ENCODE measurements at regions not wholly inside any gene's neighbourhood (a gene's known extent, or its start where the extent isn't known, plus 50 kb on each side); places are given as distances from the start of the nearest gene placed in this dataset.

DNA sequence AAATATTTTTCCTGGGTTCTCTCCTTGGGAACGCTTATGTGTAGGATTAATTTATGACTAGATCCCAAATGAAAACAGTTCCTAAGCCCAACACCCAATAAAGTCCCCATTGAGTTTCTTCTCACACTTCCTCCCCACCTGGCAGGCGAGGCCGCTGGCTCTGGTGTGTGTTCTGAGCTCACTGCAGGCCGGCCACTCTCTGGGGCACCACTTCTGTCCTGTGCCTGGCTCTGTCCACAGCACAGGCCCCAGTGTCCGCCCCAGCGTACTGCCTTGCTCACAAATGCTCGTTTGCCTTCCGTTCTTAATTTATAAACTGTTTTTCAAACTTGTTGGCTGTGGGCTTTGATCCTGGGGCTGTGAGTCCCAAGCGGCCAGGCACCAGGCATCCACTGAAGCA, 90.6 kb downstream of the TLR5 start:
- intact Hi-C loops (cut with DNase I) = no loop called here
- Histone ChIP-seq H3K27ac (no peak overlapping the region), H3K27me3 (replicated peaks; ENCODE audit: insufficient read depth) (no peaks in the 10 kb centered on the region), H3K36me3 (no peaks in the 10 kb centered on the region), H3K9me3 (no peaks in the 10 kb centered on the region), H3K4me1 (replicated peaks) (no peaks in the 10 kb centered on the region), H3K4me3 (no peak overlapping the region)
- 81% methylated on average over 9 of the region's 9 CpGs for WGBS
- TF ChIP-seq POLR2AphosphoS5 (IDR thresholded peaks at IDR 0.05) (no peak), CTCF (IDR thresholded peaks at IDR 0.05) (no peak), POLR2A (IDR thresholded peaks at IDR 0.05) (no peak)
- no peak for DNase-seq (ENCODE audit: low spot score)

GRCh38 chr1:223052931-223053330, 90.1 kb downstream of the TLR5 start:
- DNase-seq (ENCODE audit: low spot score) = no peak
- TF ChIP-seq POLR2A (IDR thresholded peaks at IDR 0.05) (no peak), POLR2AphosphoS5 (IDR thresholded peaks at IDR 0.05) (no peak), CTCF (IDR thresholded peaks at IDR 0.05) (no peak)
- WGBS = 87% methylated on average over 5 of the region's 5 CpGs

GRCh38 chr1:223056802-223057201, 86.2 kb downstream of the TLR5 start:
- Histone ChIP-seq H3K4me1 (replicated peaks) (no peaks in the 10 kb centered on the region), H3K27me3 (replicated peaks; ENCODE audit: insufficient read depth) (no peaks in the 10 kb centered on the region), H3K27ac (no peak overlapping the region), H3K4me3 (no peak overlapping the region), H3K36me3 (no peaks in the 10 kb centered on the region), H3K9me3 (no peaks in the 10 kb centered on the region)
- no peak for TF ChIP-seq POLR2A (IDR thresholded peaks at IDR 0.05)
- no peak for TF ChIP-seq CTCF (IDR thresholded peaks at IDR 0.05)
- no peak for TF ChIP-seq POLR2AphosphoS5 (IDR thresholded peaks at IDR 0.05)
- WGBS = 91% methylated on average over 3 of the region's 3 CpGs
- DNase-seq (ENCODE audit: low spot score) = no peak
- intact Hi-C loops (cut with DNase I) = no loop called here

More at GRCh38 chr1:223052931-223053330, 90.1 kb downstream of the TLR5 start:
- no peaks in the 10 kb centered on the region for H3K36me3 ChIP-seq
- intact Hi-C loops (cut with DNase I) = no loop called here
- H3K27me3 ChIP-seq (replicated peaks; ENCODE audit: insufficient read depth) = no peaks in the 10 kb centered on the region
- H3K9me3 ChIP-seq = no peaks in the 10 kb centered on the region
- H3K27ac ChIP-seq = no peak overlapping the region
- no peak overlapping the region for H3K4me3 ChIP-seq
- H3K4me1 ChIP-seq (replicated peaks) = no peaks in the 10 kb centered on the region

- WGBS = 96% methylated on average over 4 of the region's 4 CpGs
- intact Hi-C loops (cut with DNase I) = no loop called here
- Histone ChIP-seq H3K27me3 (replicated peaks; ENCODE audit: insufficient read depth) (no peaks in the 10 kb centered on the region), H3K27ac (no peak overlapping the region), H3K36me3 (no peaks in the 10 kb centered on the region), H3K9me3 (no peaks in the 10 kb centered on the region), H3K4me1 (replicated peaks) (no peaks in the 10 kb centered on the region), H3K4me3 (no peak overlapping the region)
- DNase-seq (ENCODE audit: low spot score) = no peak
- TF ChIP-seq POLR2AphosphoS5 (IDR thresholded peaks at IDR 0.05) = no peak
- TF ChIP-seq POLR2A (IDR thresholded peaks at IDR 0.05) = no peak
- TF ChIP-seq CTCF (IDR thresholded peaks at IDR 0.05) = no peak
Observed at GRCh38 chr1:223057569-223058093, 85.4 kb downstream of the TLR5 start.

Small RNA genes lying in the stretch of these regions (small RNA-seq; reads per million reads assigned to genes)
- gene NDUFB1P2 = 0 reads per million in 2 donors
